HG03108 (cell line): ENCODE measurements at regions not wholly inside any gene's neighbourhood (a gene's known extent, or its start where the extent isn't known, plus 50 kb on each side); places are given as distances from the start of the nearest gene placed in this dataset.

Experiments used
- ATAC-seq: cut with Tn5 transposase; IDR thresholded peaks from one replicate; pipeline ENCODE4 v1.9.1; 2021; ENCODE audit warnings: moderate library complexity; ENCODE audit not compliant: unreplicated experiment

DNA sequence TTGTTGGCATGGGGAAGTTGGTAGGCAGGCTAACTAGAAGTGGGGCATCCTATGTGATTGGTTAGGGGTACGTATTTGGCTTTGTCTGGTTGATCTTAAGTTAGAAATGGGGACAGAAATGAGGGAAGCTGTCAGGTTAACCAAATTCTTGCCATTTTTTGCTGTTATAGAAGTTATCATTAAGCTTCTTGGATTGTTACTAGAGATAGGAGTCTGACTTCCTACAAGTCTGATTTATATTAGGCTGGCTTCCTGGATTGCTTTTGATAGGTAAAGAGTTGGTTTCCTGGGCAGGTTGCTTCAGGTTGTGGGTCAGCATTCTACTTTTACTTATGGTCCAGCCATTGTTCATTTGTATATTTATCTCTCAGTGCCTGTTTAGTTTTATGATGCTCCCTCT lies 216.9 kb downstream of the TLE4 start:
- ATAC-seq, result no peak

DNA sequence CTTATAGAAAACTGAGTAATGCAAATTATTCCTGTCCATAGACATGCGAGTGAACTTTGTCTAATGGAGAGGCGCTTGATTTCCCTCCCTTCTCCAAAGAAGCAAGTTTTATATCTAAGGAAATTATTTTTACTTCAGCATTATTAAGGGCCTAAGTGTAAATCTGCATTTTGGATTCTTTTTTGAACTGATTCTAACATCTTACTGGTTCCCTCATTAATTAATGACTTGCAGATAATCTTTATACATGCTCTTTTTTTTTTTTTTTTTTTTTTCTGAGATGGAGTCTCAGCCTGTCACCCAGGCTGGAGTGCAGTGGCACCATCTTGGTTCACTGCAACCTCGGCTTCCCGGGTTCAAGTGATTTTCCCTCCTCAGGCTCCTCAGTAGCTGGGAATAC lies 209.5 kb downstream of the TLE4 start:
- no peak for ATAC-seq

DNA sequence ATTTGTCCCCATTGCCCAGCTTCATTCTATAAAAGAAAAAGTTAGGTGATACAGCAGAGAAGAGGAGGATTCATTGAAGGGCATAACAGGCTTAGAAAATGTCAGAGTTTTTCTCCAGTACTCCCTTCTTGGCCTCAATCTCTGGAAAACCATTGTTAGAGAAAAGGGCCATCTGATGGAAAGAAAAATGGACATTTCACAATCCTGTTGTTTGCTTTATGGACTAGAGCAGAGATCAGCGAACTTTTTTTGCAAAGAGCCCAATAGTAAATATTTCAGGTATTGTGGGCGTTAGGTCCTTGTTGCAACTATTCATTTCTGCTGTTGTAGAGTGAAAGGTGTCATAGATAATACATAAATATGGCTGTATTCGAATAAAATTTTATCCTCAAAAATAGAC lies 208.8 kb downstream of the TLE4 start:
- no peak for ATAC-seq

DNA sequence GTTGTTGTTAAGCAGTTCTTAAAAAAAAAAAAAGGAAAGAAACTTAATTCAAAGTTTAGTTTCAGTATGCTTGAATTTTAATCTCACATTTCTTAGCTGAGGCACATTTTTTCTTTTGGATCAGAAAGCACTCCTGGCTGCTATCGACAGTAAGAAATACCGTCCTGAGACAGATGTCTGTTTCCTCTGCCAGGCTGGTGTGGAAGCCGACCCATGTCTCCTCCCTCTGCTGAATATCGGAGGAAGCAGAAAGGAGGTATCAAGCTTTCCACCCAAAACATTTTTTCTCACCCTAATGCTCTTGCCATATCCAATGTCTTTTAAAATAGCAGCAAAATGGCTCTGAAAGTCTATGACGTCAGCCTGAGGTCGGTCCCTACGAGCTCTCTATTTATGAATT lies 208.1 kb downstream of the TLE4 start:
- no peak for ATAC-seq

DNA sequence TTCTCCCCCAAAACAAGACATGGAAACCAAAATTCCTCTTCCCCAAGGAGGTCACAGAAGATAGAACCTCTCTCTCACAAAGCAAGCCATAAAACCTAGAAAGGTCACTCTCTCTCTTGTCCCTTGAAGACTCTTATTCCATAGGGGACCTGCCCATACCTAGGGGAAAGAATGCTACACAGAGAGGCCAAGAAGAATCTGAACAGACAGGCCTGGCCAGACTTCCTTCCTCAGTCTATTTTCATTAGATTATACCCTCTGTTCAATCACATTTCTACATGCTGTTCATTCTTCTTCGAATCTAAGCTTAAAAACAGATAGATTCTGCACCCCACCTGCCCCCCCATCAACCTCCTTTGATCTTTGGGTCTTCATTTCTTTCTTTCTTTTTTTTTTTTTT lies 206.8 kb downstream of the TLE4 start:
- no peak for ATAC-seq

DNA sequence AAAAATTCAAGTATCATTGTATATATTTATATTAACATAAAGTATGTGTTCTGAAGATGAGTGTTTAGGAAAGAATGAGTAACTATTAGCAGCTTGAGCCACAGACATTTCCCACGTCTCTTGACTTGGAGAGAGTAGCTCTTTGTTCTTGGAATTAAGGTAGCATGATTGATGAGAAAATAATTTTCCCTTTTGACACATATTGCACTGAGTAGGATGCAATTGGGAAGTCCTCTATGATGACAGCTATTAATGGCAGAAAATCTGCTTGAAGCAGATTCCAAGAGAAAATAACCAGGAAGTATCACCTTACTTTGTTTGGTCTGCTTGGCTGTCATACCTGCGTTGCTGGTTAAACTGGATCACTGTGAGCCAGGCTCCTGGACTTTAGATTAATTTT lies 204.8 kb downstream of the TLE4 start:
- ATAC-seq, result no peak
